Astrocyte (in vitro differentiated cells and primary cell): ENCODE measurements at regions not wholly inside any gene's neighbourhood (a gene's known extent, or its start where the extent isn't known, plus 50 kb on each side); places are given as distances from the start of the nearest gene placed in this dataset.
A peak's percentile ranks its signal among the peaks of the same experiment; 100 is the strongest.

Experiments used
- DNase-seq: peaks from one replicate; pipeline ENCODE4 v3.0.0-alpha.2; 2010; ENCODE audit warnings: low read depth
- FAIRE-seq: peaks from 2 replicates; lab custom pipeline; 2011; peaks lifted over from hg19 to GRCh38; lab: Jason Lieb, UNC
- H2AFZ ChIP-seq: 2 replicates; pipeline ENCODE4 v1.6.0; 2012; ENCODE audit warnings: low read depth, low read length, inconsistent platforms
- H3K27ac ChIP-seq: 2 replicates; pipeline ENCODE4 v1.5.1; 2011; ENCODE audit warnings: low read depth, low read length, inconsistent platforms
- H3K27me3 ChIP-seq: 2 replicates; pipeline ENCODE4 v1.6.0; 2011; ENCODE audit warnings: low read length, inconsistent platforms; ENCODE audit not compliant: insufficient read depth
- H3K36me3 ChIP-seq: 2 replicates; pipeline ENCODE4 v1.5.1; 2011; ENCODE audit warnings: low read length, inconsistent platforms; ENCODE audit not compliant: insufficient read depth
- H3K4me1 ChIP-seq: 2 replicates; pipeline ENCODE4 v1.5.1; 2011; ENCODE audit warnings: low read length, inconsistent platforms; ENCODE audit not compliant: insufficient read depth
- H3K4me2 ChIP-seq: 2 replicates; pipeline ENCODE4 v1.6.0; 2012; ENCODE audit warnings: low read length, inconsistent platforms
- H3K4me3 ChIP-seq: 2 replicates; pipeline ENCODE4 v1.5.1; 2011; ENCODE audit warnings: low read depth, mild to moderate bottlenecking, low read length, inconsistent platforms; ENCODE audit not compliant: insufficient read depth
- H3K79me2 ChIP-seq: 2 replicates; pipeline ENCODE4 v1.6.0; 2012; ENCODE audit warnings: mild to moderate bottlenecking, low read length, inconsistent platforms; ENCODE audit not compliant: insufficient read depth
- H3K9ac ChIP-seq: 2 replicates; pipeline ENCODE4 v1.6.0; 2012; ENCODE audit warnings: mild to moderate bottlenecking, low read length, inconsistent platforms
- H3K9me3 ChIP-seq: 2 replicates; pipeline ENCODE4 v1.5.1; 2012; ENCODE audit warnings: low read depth, mild to moderate bottlenecking, low read length, inconsistent platforms; ENCODE audit not compliant: insufficient read depth
- H4K20me1 ChIP-seq: 2 replicates; pipeline ENCODE4 v1.6.0; 2012; ENCODE audit warnings: low read length, inconsistent platforms; ENCODE audit not compliant: insufficient read depth
- H3K27ac Mint-ChIP-seq: one replicate; pipeline ENCODE4 v1.8.0; 2021; ENCODE audit warnings: mild to moderate bottlenecking, mixed read lengths; ENCODE audit not compliant: unreplicated experiment
- H3K27me3 Mint-ChIP-seq: one replicate; pipeline ENCODE4 v1.8.0; 2021; ENCODE audit warnings: low read depth, mixed read lengths; ENCODE audit not compliant: unreplicated experiment
- H3K36me3 Mint-ChIP-seq: one replicate; pipeline ENCODE4 v1.8.0; 2021; ENCODE audit warnings: low read depth, mixed read lengths; ENCODE audit not compliant: unreplicated experiment
- H3K4me1 Mint-ChIP-seq: one replicate; pipeline ENCODE4 v1.8.0; 2021; ENCODE audit warnings: low read depth, mixed read lengths; ENCODE audit not compliant: unreplicated experiment
- H3K4me3 Mint-ChIP-seq: one replicate; pipeline ENCODE4 v1.8.0; 2021; ENCODE audit warnings: mild to moderate bottlenecking, moderate library complexity, mixed read lengths; ENCODE audit not compliant: unreplicated experiment
- H3K9me3 Mint-ChIP-seq: one replicate; pipeline ENCODE4 v1.8.0; 2021; ENCODE audit warnings: mild to moderate bottlenecking, mixed read lengths; ENCODE audit not compliant: unreplicated experiment
- EZH2 ChIP-seq: IDR thresholded peaks from 2 replicates; pipeline ENCODE4 v1.6.1; 2012; ENCODE audit warnings: mild to moderate bottlenecking, low read length, inconsistent platforms; ENCODE audit not compliant: insufficient read depth
- TF ChIP-seq, protein P1 (sequence below): IDR thresholded peaks from 2 replicates; pipeline ENCODE4 v1.5.1; 2011; ENCODE audit warnings: low read depth, mild to moderate bottlenecking, inconsistent platforms, low read length, moderate library complexity; ENCODE audit not compliant: insufficient read depth

GRCh38 chr18:42326752-42327151 is 371.7 kb downstream of the PIK3C3 start:
- TF ChIP-seq, protein P1, sequence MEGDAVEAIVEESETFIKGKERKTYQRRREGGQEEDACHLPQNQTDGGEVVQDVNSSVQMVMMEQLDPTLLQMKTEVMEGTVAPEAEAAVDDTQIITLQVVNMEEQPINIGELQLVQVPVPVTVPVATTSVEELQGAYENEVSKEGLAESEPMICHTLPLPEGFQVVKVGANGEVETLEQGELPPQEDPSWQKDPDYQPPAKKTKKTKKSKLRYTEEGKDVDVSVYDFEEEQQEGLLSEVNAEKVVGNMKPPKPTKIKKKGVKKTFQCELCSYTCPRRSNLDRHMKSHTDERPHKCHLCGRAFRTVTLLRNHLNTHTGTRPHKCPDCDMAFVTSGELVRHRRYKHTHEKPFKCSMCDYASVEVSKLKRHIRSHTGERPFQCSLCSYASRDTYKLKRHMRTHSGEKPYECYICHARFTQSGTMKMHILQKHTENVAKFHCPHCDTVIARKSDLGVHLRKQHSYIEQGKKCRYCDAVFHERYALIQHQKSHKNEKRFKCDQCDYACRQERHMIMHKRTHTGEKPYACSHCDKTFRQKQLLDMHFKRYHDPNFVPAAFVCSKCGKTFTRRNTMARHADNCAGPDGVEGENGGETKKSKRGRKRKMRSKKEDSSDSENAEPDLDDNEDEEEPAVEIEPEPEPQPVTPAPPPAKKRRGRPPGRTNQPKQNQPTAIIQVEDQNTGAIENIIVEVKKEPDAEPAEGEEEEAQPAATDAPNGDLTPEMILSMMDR, result no peak
- TF ChIP-seq EZH2, result no peak
- Mint-ChIP-seq H3K4me1 (peaks cover 11% of the 10 kb centered on the region), H3K9me3 (no peaks in the 10 kb centered on the region), H3K27ac (no peak overlapping the region), H3K27me3 (no peaks in the 10 kb centered on the region), H3K4me3 (no peak overlapping the region), H3K36me3 (no peaks in the 10 kb centered on the region)
- H2AFZ ChIP-seq, result no peak overlapping the region
- H3K36me3 ChIP-seq, result no peaks in the 10 kb centered on the region
- H3K4me1 ChIP-seq, result no peaks in the 10 kb centered on the region
- H3K9ac ChIP-seq, result no peak overlapping the region
- no peaks in the 10 kb centered on the region for H3K27me3 ChIP-seq
- no peak overlapping the region for H3K4me3 ChIP-seq
- no peaks in the 10 kb centered on the region for H4K20me1 ChIP-seq
- FAIRE-seq, result no peak
- H3K9me3 ChIP-seq, result no peaks in the 10 kb centered on the region
- no peak for DNase-seq
- no peak overlapping the region for H3K4me2 ChIP-seq
- no peaks in the 10 kb centered on the region for H3K79me2 ChIP-seq
- H3K27ac ChIP-seq, result no peak overlapping the region

DNA sequence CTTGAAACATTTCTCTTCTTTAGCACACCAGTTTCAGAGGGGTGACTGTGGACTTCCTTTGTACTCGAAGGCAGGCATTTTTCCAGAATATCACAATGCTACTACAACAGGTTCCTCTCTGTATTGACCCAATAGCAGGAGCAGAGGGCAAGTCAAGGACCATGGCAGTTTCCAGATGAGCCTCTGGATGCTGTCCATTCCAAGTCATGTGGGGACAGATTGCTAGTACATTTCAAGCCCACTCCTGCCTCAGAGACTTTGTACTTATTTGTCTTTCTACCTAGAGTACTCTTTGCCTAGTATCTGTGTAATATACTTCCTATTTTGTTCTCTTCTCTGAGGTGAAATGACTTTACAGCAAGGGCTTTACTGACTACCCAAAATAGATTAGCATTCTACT is 373.9 kb downstream of the PIK3C3 start:
- no peaks in the 10 kb centered on the region for H3K4me1 ChIP-seq
- Mint-ChIP-seq H3K4me1 (peaks cover 11% of the 10 kb centered on the region), H3K4me3 (no peak overlapping the region), H3K27me3 (no peaks in the 10 kb centered on the region), H3K36me3 (no peaks in the 10 kb centered on the region), H3K9me3 (peaks cover 2% of the 10 kb centered on the region), H3K27ac (no peak overlapping the region)
- H3K27me3 ChIP-seq, result no peaks in the 10 kb centered on the region
- H2AFZ ChIP-seq, result no peak overlapping the region
- TF ChIP-seq, protein P1, result no peak
- TF ChIP-seq EZH2, result no peak
- no peak overlapping the region for H3K4me2 ChIP-seq
- DNase-seq (no peak), FAIRE-seq (no peak)
- H3K36me3 ChIP-seq, result no peaks in the 10 kb centered on the region
- no peaks in the 10 kb centered on the region for H3K9me3 ChIP-seq
- no peak overlapping the region for H3K27ac ChIP-seq
- H4K20me1 ChIP-seq, result no peaks in the 10 kb centered on the region
- H3K9ac ChIP-seq, result no peak overlapping the region
- no peak overlapping the region for H3K4me3 ChIP-seq
- no peaks in the 10 kb centered on the region for H3K79me2 ChIP-seq

DNA sequence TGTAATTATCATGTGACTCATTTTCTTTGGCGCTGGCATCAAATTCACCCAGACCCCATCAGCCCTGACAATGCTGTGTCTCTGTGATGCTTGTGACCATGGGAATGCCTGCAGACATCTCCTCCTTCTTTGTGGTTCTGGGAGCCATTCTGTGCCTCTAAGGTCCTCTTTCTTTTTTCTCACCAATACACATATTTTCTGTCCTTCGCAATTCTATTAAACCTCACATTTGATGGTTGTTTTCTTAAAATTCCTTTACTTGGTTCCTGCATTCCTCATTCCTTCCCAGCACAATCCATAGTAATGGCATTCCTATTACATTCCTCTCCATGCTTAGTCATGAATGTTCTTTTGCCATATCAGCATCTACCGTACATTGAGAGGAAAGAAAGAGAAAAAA is 375.3 kb downstream of the PIK3C3 start:
- Mint-ChIP-seq H3K36me3 (no peaks in the 10 kb centered on the region), H3K27me3 (no peaks in the 10 kb centered on the region), H3K27ac (no peak overlapping the region), H3K4me3 (no peak overlapping the region), H3K9me3 (peaks cover 2% of the 10 kb centered on the region), H3K4me1 (peaks cover 12% of the 10 kb centered on the region)
- no peaks in the 10 kb centered on the region for H3K36me3 ChIP-seq
- no peak overlapping the region for H2AFZ ChIP-seq
- TF ChIP-seq, protein P1, result no peak
- no peak for TF ChIP-seq EZH2
- no peak overlapping the region for H3K9ac ChIP-seq
- H3K4me1 ChIP-seq, result no peaks in the 10 kb centered on the region
- no peaks in the 10 kb centered on the region for H3K27me3 ChIP-seq
- H3K4me2 ChIP-seq, result no peak overlapping the region
- peak; percentile 48 for DNase-seq
- no peak for FAIRE-seq
- H3K9me3 ChIP-seq, result no peaks in the 10 kb centered on the region
- no peaks in the 10 kb centered on the region for H3K79me2 ChIP-seq
- no peak overlapping the region for H3K27ac ChIP-seq
- no peak overlapping the region for H3K4me3 ChIP-seq
- H4K20me1 ChIP-seq, result no peaks in the 10 kb centered on the region
